GM21528 (cell line): ENCODE measurements at regions not wholly inside any gene's neighbourhood (a gene's known extent, or its start where the extent isn't known, plus 50 kb on each side); places are given as distances from the start of the nearest gene placed in this dataset.

Experiments
- ATAC-seq: cut with Tn5 transposase; IDR thresholded peaks from one replicate; pipeline ENCODE4 v1.9.1; 2021; ENCODE audit warnings: mild to moderate bottlenecking, moderate library complexity; ENCODE audit not compliant: unreplicated experiment, low FRiP score

DNA sequence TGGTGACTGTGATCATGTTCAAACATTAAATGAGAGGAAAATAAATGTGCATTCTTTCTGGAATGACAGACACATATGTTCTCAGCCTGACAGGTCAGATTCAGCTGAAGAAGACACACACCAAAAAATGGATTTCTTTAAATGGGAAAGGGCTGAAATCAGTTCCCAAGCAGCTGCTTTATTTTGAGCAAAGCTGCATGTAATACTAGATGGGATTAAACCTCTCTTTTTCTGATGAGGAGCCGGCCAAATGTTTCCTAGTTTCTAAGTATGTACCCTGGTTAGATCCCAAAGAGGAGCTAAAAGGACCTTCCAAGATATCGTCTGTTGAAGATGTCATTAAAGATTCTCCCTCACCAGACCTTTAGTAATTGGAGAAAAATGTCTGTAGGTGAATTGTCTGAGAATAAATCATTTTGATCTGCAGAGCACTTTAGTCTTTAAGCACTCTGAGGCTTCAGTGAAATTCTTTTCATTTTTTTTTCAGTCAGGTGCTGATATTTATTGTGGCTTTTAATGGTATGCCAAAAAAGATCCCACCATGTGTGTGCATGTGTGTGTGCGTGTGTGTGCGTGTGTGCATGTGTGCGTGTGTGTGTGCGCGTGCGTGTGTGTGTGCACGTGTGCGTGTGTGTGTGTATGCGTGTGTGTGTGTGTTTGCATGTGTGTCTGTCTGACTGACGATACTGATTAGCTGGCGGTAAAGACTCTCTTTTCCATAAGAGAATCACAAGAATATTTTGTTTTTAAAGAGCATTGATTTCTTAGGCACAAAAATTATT lies 175.8 kb downstream of the IRS1 start:
- ATAC-seq = no peak

GRCh38 chr2:226622484-226622883 lies 177.1 kb downstream of the IRS1 start:
- no peak for ATAC-seq

DNA sequence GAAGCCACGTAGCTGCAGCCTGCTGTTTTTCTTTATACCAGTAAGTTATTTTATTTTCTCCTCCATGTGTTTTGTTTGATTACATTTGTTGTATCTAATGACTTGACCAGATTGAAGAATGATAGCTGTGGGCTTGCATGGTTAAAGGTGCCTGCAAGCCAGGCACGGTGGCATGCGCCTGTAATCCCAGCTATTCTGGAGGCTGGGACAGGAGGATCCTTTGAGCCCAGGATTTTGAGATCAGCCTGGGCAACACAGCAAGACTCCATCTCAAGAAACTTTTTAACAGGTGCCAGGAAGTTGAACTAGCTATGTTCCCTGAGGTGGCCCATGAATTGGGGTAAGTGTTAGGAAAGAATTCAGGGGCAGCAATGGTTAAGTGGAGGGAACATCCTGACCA lies 179.4 kb downstream of the IRS1 start:
- ATAC-seq = no peak

DNA sequence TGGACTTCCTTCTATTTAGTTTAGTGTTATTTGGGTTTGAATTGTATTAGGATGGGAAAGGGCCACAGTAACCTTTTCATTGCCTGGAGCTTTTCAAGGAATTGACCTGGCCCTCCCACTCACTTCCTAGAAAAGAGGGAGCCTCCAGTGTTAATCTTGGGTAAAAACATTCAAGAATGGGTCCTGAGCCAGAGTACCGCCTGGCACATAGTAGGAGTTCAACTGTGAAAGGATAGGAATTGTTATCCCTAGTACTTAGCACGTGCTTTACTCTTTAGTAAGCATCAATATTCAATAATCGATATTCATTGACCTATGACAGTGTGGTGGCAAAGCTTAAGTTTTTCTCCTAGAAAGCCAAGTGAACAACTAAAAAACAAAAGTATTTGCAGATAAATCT lies 179.9 kb downstream of the IRS1 start:
- ATAC-seq = no peak

DNA sequence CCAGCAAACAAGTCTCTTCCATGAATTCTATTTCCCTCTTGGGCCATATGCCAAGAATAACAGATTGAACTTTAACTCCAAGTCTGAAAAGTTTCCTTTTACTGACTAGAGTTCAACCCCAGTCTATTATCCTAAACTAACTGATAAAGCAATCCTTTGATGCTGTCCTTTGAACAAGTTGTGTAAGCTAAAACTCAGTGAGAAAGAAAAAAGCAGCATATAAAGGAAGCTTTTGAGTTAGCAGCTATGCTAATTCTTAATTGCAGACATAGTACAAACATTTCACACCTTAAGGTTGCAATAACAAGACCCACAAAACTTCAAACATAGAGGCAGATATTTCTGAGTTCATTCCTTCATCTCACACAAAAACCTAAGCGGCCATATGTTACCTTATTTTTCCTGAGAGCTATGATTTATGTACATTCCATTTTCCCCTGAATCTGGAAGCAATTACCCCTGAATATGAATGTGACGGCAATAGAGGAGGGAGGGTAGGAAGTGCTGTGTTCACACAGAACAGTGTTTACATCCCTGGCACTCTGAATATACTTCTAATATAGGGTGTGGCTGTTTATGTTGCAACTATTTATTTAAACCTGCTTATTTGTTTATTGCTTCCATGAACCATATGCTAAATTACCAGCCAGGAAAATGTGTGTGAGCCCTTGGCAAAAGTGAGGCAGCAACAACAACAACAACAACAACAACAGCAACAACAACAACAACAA lies 180.6 kb downstream of the IRS1 start:
- ATAC-seq = no peak

DNA sequence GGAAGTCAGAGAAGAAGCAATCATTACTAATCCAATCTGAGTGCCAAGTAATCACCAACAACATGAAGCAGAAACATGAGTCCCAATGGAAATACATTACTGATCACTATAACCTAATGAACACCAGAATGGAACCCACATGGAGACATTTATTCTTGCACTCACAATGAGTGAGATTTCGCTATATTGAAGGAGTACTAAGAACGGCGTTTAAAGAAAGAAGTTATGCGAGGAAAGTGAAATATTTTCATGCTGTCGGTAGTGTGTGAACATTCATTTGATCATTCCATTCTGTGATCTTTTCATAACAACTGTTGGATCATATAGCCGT lies 181.1 kb downstream of the IRS1 start:
- ATAC-seq = no peak

DNA sequence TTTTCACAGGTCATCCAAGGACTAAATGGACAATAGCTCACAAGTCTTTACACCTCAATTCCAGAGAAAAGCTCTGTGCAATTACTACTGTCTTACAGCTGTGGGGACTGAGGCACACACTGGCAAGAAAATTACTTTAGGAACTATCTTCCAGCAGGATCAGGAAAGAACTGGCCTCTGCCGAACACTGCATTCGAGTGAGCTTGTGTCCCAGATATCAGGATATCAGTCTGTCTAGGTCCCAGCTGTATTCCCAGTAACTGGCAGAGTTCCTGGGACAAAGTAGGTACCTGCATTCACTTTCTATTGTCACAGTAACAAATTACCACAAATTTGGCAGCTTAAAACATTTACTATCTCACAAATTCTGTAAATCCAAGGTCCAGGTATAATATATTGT lies 183.7 kb downstream of the IRS1 start:
- ATAC-seq = no peak

- no peak for ATAC-seq
Measured at GRCh38 chr2:226611944-226612318, 187.7 kb downstream of the IRS1 start.

DNA sequence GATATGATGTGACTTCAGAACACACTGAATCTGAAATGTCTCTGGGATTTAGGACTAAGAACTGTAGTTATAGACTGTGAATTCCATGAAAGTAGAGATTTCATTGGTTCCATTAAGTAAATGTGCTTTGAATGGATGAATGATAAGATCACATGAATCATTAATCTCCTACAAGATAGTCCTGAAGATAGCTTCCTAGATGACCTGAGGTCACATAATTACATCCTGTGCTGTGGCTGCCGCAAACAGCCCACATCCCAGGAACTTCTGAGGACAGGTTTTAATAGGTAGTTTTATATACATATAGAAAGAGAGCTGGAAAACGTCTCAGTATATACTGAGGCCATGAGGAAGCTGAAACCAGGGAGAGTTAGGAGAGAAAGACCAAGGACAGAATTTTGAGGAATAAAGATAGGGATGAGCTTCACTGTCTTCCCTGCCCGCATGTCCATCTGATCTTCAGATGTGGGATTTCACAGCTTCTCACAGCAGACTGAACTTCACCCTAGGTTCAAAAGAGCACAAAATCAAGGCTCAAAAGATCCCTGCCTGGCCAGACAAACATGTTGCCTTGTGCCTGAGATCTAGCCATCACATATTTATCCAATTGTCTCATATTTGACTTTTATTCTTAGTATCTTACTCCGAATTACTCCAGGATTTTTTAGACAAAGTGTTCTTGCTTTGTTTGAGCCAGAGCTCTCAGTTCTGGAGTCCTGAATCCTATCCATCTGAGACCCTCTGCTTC lies 188.2 kb downstream of the IRS1 start:
- no peak for ATAC-seq

DNA sequence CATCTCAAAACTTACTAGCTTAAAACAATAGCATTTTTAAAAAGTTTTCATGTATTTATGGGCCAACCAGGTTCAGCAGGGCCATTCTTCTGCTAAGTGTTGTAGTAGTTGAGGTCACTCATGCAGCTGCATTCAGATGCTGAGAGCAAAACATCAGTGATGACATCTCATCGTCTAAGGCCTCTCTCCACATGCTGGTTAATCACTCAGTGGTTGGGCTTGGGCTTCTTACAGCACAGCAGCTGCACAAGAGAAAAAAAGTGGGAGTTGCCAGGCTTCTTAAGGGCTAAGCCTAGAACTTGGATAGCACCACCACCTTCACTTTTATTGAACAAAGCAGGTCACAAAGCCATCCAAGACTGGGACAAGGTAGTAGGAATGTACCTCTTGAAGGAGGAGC lies 190.3 kb downstream of the IRS1 start:
- no peak for ATAC-seq

DNA sequence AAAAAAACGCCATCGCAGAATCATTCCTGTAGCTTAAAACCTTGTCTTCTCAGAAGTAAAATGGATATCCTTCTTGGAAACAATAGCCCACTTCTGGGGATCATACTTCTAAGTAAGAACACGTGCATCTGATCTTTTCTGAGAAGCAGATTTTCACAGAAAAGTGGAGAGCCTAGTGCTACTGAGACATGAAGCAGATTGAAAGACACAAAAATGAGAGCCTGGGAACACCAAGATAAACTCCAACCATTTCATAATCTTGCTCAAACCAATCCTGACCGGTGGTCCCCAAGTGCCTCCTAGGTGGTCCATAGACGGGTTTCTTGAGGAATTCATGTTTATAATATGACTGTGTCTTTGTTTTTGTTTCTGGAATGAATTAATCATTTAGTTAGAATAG lies 191.2 kb downstream of the IRS1 start:
- no peak for ATAC-seq

GRCh38 chr2:226607379-226607778 lies 192.2 kb downstream of the IRS1 start:
- ATAC-seq = no peak

GRCh38 chr2:226605642-226606041 lies 194.0 kb downstream of the IRS1 start:
- no peak for ATAC-seq

GRCh38 chr2:226603606-226604005 lies 196.0 kb downstream of the IRS1 start:
- ATAC-seq = no peak

DNA sequence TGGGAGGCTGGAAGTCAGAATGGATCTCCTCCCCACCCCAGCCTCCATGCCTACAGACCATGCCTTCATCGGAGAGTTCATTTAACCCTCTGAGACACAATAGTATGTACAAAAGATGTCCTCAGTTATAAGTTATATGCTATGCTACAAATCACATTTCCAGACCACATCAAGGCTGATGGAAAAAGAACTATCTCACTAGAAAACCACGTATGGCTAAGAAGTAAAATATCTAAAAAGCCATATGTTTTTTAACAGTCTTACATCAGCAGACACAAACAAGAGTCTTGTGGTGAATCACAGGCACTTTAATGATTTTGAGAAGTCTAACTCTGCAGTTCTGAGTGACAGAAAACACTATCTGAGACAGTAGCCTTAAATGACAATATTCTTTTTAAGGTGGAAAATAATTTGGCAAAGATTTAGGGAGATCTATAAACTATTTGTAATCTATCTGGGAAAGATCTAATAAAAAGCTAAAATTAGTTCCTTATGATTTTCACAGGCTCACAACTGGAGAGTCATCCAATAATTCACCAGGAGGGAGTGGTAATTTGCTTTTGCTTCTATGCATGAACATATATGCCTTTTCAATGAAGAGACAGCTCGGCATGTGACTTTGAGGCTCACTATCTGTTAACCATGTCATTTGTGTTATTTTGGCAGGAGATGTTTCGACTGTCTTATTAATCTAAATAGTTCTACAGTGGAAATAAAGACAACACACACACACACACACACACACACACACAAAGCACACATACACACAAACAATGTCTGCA lies 197.5 kb downstream of the IRS1 start:
- ATAC-seq = no peak

DNA sequence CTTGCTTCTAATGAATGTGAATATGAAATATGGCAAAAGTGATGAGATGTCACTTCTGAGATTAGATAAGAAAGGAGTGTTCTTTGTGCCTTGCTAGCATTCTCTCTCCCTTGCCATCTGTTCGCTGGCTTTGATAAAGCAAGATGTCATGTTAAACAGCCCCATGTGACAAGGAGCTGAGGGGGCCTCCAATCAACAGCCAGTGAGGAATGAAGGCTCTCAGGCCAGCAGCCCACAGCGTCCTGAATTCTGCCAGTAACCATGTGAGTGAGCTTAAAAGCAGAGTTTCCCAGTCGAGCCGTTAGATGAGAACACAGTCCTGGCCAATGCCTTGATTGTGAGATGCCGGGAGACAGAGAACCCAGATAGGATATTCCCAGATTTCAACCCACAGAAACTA lies 198.8 kb downstream of the IRS1 start:
- ATAC-seq = no peak

GRCh38 chr2:226600184-226600583 lies 199.4 kb downstream of the IRS1 start:
- no peak for ATAC-seq

- no peak for ATAC-seq
Measured at GRCh38 chr2:226589043-226589442, 210.6 kb downstream of the IRS1 start.

GRCh38 chr2:226585130-226585561 lies 214.5 kb downstream of the IRS1 start:
- no peak for ATAC-seq

- no peak for ATAC-seq
Measured at GRCh38 chr2:226584518-226585055, 215.0 kb downstream of the IRS1 start.

DNA sequence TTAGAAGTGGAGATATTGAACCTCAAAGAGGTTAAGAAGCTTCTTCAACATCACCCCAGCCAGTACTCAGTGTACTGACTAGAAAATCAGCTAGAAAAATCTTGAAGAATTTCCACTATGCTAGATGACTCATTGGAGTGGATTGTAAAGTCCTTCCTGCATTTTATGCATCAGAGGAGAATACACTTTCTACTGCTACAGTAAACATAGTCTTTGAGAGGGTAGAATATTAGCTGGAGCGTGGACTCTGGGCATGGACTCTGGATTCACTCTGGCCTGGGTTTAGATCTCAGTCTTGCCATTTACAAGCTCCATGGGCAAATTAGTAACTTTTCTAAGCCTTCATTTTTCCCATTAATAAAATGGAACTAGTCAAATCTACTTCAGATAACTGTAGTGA lies 215.9 kb downstream of the IRS1 start:
- ATAC-seq = no peak
